Transverse colon (tissue), 4 donors: ENCODE measurements at regions not wholly inside any gene's neighbourhood (a gene's known extent, or its start where the extent isn't known, plus 50 kb on each side); places are given as distances from the start of the nearest gene placed in this dataset.

Experiments
- DNase-seq: peaks from one replicate; pipeline ENCODE4 v3.0.0-alpha.2; 2019
- H3K27ac ChIP-seq, 4 donors: fragments of 200-600 bp; sonication (generic); 2 replicates each; pipeline ENCODE4 v1.5.1; 2016 to 2018; ENCODE audit warnings: inconsistent platforms in 4 of 4
- H3K27me3 ChIP-seq: fragments of 200-600 bp; sonication (generic); 2 replicates; pipeline ENCODE4 v1.5.1; 2017; ENCODE audit warnings: inconsistent platforms
- H3K36me3 ChIP-seq, 4 donors: fragments of 200-600 bp; sonication (generic); 2 replicates each; pipeline ENCODE4 v1.5.1; 2017 to 2019; ENCODE audit warnings: inconsistent platforms in 4 of 4
- H3K4me1 ChIP-seq, 4 donors: fragments of 200-600 bp; sonication (generic); 2 replicates each; pipeline ENCODE4 v1.5.1; 2017 to 2020; ENCODE audit warnings: inconsistent platforms in 4 of 4
- H3K4me3 ChIP-seq, 4 donors: fragments of 200-600 bp; sonication (generic); 1 replicate in 1 of 4; 2 replicates in 3 of 4; pipeline versions ENCODE4 v1.5.1 to v1.6.1; 2017 to 2019; ENCODE audit warnings: inconsistent platforms in 4 of 4
- H3K9me3 ChIP-seq, 2 donors: fragments of 200-600 bp; sonication (generic); 2 replicates each; pipeline ENCODE4 v1.5.1; 2017 to 2019; ENCODE audit warnings: inconsistent platforms in 2 of 2
- EP300 ChIP-seq: sonication (generic); formaldehyde crosslinking; IDR thresholded peaks from one replicate; pipeline ENCODE4 v1.6.1; 2017; ENCODE audit warnings: antibody characterized with exemption, low read depth
- POLR2A ChIP-seq: fragments of 450-650 bp; IDR thresholded peaks from one replicate; pipeline ENCODE4 v1.6.1; 2016; ENCODE audit warnings: antibody characterized with exemption, mild to moderate bottlenecking, moderate library complexity
- POLR2AphosphoS5 ChIP-seq, 3 donors: sonication (generic); formaldehyde crosslinking; IDR thresholded peaks; one replicate each; pipeline ENCODE4 v1.6.1; 2016; ENCODE audit warnings: antibody characterized with exemption in 3 of 3
- WGBS, 2 donors: methylation state at CpG; one replicate each; pipeline ENCODE4 v1.1.5; 2018; ENCODE audit warnings: low coverage in 1 of 2; 5-methylcytosine and 5-hydroxymethylcytosine counted together
- in situ Hi-C, 4 donors: fragments of 200-750 bp; cut with MboI; loops; one replicate each; pipeline versions ENCODE4 v1.15.0 to v1.15.1; 2017; ENCODE audit warnings: low sequenced_read_pairs in 3 of 4, low pct_ligation_motif_present in 1 of 4, low pct_unique_long_range_greater_than_20kb in 1 of 4
- intact Hi-C: fragments of 100-400 bp; cut with DNase I; formaldehyde crosslinking; loops from one replicate; pipeline ENCODE4 v1.15.1; 2023; ENCODE audit warnings: low total_unique reads
- TF ChIP-seq, protein P1 (sequence below), 5 experiments: fragments of 200-600 bp in 3 of 5; fragments of 450-650 bp in 2 of 5; sonication (generic) in 3 of 5; IDR thresholded peaks; 1 replicate in 2 of 5; 2 replicates in 3 of 5; pipeline ENCODE4 v1.5.1; 2016 to 2017; ENCODE audit warnings: antibody characterized with exemption in 5 of 5, inconsistent platforms in 3 of 5, mild to moderate bottlenecking in 2 of 5, moderate library complexity in 1 of 5

DNA sequence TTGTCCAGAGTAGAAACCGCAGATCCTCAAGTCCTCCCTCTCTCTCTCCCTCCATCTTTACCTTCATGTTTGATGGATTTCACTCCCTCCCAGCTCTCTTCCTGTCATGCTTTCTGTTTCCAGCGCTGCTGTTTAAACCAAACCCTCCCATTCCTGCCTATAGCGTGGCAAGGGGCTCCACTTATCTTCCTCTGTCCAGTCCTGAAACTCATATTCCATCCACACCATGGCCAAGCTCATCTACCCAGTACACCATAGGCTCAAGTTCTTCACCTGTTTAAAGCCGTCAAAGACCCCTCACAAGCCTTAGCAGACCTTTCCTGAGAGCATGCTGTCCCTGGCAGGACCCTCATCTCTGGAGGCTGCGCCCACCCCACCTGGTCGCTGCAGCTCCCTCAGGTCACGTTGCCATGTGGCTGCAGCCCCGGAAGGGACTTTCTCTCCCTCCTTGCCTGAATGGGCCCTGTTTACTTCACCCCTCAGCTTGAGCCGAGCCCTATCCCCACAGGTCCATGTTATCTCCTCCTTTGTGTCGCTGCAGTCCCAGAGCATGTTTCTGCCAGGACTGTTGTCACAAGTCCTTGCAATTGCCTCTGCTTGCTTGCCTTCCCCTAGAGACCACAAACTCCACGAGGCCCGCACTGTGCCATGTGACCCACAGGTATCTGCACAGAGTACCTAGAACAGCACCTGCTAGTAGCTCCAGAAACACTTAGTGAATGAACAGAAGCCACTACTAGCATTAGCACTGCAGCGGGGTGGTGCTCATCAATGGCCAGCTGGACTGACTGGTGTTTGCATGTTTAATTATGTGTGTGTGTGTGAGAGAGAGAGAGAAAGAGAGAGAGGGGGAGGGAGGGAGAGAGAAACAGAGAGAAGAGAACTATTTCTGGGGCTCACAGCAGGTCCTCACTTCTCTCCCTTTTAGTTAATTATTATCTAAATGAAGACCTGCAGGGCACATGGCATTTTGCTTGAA lies 149.4 kb upstream of the SNX19 start:
- intact Hi-C loops: loop anchor here (5.0 kb wide), 2 partner anchors 152 to 607 kb away; no protein-coding TSS in a partner anchor
- no peaks in the 10 kb centered on the region for H3K36me3 ChIP-seq
- in situ Hi-C loops: loop anchor here in 3 of 4 donors (10.0 to 25.0 kb wide), 4 partner anchors 439 to 609 kb away; no protein-coding TSS in a partner anchor
- WGBS, 2 donors: 59 to 61% methylated on average over 3 to 13 of the region's 13 CpGs
- H3K4me3 ChIP-seq: no peak overlapping the region
- no peak for TF ChIP-seq EP300
- TF ChIP-seq POLR2A: no peak
- no peak for TF ChIP-seq POLR2AphosphoS5 (IDR thresholded peaks at IDR 0.05)
- TF ChIP-seq, protein P1, sequence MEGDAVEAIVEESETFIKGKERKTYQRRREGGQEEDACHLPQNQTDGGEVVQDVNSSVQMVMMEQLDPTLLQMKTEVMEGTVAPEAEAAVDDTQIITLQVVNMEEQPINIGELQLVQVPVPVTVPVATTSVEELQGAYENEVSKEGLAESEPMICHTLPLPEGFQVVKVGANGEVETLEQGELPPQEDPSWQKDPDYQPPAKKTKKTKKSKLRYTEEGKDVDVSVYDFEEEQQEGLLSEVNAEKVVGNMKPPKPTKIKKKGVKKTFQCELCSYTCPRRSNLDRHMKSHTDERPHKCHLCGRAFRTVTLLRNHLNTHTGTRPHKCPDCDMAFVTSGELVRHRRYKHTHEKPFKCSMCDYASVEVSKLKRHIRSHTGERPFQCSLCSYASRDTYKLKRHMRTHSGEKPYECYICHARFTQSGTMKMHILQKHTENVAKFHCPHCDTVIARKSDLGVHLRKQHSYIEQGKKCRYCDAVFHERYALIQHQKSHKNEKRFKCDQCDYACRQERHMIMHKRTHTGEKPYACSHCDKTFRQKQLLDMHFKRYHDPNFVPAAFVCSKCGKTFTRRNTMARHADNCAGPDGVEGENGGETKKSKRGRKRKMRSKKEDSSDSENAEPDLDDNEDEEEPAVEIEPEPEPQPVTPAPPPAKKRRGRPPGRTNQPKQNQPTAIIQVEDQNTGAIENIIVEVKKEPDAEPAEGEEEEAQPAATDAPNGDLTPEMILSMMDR (IDR thresholded peaks at IDR 0.05): no peak
- no peaks in the 10 kb centered on the region for H3K27me3 ChIP-seq
- H3K4me1 ChIP-seq: no peaks in the 10 kb centered on the region
- DNase-seq: no peak
- no peak overlapping the region for H3K27ac ChIP-seq
- no peaks in the 10 kb centered on the region for H3K9me3 ChIP-seq

DNA sequence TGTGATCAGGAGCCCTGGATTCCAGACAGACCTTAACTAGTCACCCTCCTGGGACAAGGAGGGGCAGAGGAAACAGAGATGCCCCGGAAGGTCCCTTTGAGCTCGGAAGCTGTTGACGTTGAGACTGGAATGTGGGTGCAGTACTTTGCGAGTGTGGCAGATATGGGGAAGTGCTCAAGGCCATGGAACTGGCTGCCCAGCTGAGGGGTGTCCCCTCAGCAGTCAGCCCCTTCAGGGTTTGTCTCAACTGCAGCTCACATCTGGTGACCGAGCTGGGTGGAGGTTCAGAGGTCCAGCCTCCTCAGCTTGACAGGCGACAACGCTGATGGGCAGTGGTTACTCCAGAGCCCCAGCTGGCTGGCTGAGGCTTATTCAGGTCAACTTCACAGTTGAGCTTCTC lies 150.3 kb upstream of the SNX19 start:
- H3K27me3 ChIP-seq: no peaks in the 10 kb centered on the region
- 63 to 80% methylated on average over 1 to 7 of the region's 7 CpGs for WGBS, 2 donors
- TF ChIP-seq POLR2AphosphoS5 (IDR thresholded peaks at IDR 0.05): no peak
- TF ChIP-seq, protein P1 (IDR thresholded peaks at IDR 0.05): no peak
- no peak for TF ChIP-seq POLR2A
- no peak for TF ChIP-seq EP300
- intact Hi-C loops: loop anchor here (5.0 kb wide), 2 partner anchors 151 to 606 kb away; no protein-coding TSS in a partner anchor
- no peaks in the 10 kb centered on the region for H3K4me1 ChIP-seq
- H3K27ac ChIP-seq: no peak overlapping the region
- no peaks in the 10 kb centered on the region for H3K9me3 ChIP-seq
- H3K4me3 ChIP-seq: no peak overlapping the region
- in situ Hi-C loops: loop anchor here in 3 of 4 donors (10.0 to 25.0 kb wide), 4 partner anchors 438 to 608 kb away; no protein-coding TSS in a partner anchor
- H3K36me3 ChIP-seq: no peaks in the 10 kb centered on the region
- no peak for DNase-seq

DNA sequence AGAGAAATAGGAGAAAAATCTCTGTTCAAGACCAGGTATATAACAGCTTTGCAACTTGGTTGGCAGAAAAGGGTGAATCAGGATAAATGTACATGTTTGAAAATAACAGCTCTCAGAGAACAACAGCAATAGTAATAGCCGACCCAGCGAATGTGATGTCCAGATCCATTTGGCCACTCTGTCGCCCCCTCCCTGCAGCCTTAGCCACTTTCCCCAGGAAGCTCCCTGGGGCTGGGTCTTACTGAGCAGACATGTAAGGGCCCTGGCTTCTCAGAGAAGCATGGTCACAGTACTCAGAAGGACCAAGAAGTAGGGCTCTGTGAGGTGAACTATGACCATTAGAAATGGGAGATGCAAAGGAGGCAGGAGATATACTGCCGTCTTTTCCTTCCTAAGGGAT lies 154.1 kb upstream of the SNX19 start:
- TF ChIP-seq, protein P1 (IDR thresholded peaks at IDR 0.05): no peak
- no peak for TF ChIP-seq EP300
- TF ChIP-seq POLR2AphosphoS5 (IDR thresholded peaks at IDR 0.05): no peak
- no peak for TF ChIP-seq POLR2A
- Histone ChIP-seq H3K4me3 (no peak overlapping the region), H3K4me1 (no peaks in the 10 kb centered on the region), H3K27ac (no peak overlapping the region), H3K9me3 (no peaks in the 10 kb centered on the region), H3K36me3 (no peaks in the 10 kb centered on the region), H3K27me3 (no peaks in the 10 kb centered on the region)
- WGBS, 2 donors: 76 to 90% methylated on average over 2 to 4 of the region's 4 CpGs
- intact Hi-C loops (no loop called here), in situ Hi-C loops (loop anchor here in 3 of 4 donors (25.0 kb wide), 2 partner anchors 442 to 592 kb away; no protein-coding TSS in a partner anchor)
- DNase-seq: no peak

DNA sequence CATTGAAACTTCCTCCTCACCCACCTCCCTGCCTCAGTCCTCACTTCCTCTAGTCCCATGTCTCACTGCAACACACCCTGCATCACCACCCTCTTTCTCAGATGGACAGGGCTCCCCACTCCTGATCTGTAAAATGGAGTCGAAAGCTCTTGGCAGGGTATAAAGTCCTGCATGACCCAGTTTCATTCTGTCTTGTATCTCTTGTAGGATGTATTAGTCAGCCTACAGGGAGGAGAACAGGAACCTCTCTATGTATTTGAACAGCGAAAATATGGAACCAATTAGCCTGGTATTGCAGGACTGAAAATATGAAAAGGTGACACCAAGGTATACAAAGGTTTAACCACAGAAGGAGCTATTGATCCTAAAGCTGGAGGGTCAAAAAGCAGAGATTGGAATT lies 156.9 kb upstream of the SNX19 start:
- no peaks in the 10 kb centered on the region for H3K36me3 ChIP-seq
- no peak overlapping the region for H3K27ac ChIP-seq
- H3K27me3 ChIP-seq: no peaks in the 10 kb centered on the region
- no peaks in the 10 kb centered on the region for H3K9me3 ChIP-seq
- in situ Hi-C loops: loop anchor here in 3 of 4 donors (25.0 kb wide), 2 partner anchors 439 to 589 kb away; no protein-coding TSS in a partner anchor
- TF ChIP-seq, protein P1 (IDR thresholded peaks at IDR 0.05): no peak
- no peak for TF ChIP-seq POLR2AphosphoS5 (IDR thresholded peaks at IDR 0.05)
- TF ChIP-seq POLR2A: no peak
- no peak for TF ChIP-seq EP300
- WGBS, 2 donors: 75 to 86% methylated on average over 1 to 2 of the region's 2 CpGs
- H3K4me3 ChIP-seq: no peak overlapping the region
- no peak for DNase-seq
- H3K4me1 ChIP-seq: no peaks in the 10 kb centered on the region
- intact Hi-C loops: no loop called here
